HG03442 (cell line): ENCODE measurements at regions not wholly inside any gene's neighbourhood (a gene's known extent, or its start where the extent isn't known, plus 50 kb on each side); places are given as distances from the start of the nearest gene placed in this dataset.

Experiments
- ATAC-seq: cut with Tn5 transposase; IDR thresholded peaks from one replicate; pipeline ENCODE4 v1.9.1; 2021; ENCODE audit warnings: mild to moderate bottlenecking, moderate library complexity; ENCODE audit not compliant: unreplicated experiment

DNA sequence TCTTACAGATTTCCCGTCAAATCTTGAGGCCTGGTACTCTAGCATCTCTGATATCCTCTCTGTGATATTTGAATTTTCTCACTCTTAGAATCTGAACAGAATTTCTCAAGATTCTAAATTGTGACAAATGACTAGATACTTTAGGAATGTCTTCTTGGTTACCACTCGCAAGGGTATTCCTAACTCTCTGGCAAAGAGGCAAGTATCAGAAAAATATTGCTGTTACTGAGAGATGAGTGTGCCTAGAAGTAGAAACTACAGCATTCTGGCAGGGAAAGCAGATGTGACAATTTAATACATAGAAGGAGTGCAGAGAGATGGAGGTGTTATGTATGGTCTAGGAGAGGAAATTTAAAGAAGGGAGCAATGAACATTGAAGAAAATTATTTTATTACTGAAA lies 467.8 kb downstream of the LRIG3 start:
- ATAC-seq: no peak

- no peak for ATAC-seq
Observed at GRCh38 chr12:58453306-58453705, 467.0 kb downstream of the LRIG3 start.

DNA sequence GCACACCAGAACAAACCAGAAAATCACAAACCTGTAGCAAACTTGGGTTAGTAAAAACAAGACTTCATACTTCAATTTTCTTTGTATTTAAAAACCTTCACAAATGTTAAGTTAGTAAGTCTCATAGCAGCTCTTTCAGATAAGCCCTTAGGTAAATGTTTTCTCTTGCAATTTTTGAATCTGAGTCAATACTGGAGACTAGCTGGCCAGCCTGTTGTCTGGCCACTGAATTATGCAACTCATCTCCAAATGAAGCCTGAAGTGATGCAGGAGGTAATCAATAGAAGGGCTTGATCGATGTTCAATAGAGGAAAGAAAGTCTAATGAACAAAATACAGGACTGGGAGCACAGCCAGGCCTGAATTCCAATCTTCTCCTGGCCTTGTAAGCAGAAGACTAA lies 465.2 kb downstream of the LRIG3 start:
- ATAC-seq: no peak

DNA sequence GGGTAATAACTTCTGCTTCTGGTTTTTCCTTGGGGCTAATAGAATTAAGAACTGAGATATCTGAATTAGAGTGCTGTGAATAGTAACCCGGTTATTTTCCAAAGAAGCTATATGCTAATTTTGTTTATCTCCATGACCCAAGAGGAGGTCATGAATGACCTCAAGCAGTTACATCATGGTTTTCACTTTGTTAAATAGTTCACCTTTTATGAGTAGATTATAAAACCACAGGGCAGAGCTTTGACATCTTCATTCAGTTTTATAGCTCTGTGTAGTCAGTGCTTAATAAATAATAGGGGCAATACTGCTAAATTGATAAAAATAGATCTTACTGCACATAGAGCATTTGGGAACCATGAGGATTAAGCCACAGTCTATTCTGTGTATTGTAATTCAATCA lies 462.2 kb downstream of the LRIG3 start:
- no peak for ATAC-seq

DNA sequence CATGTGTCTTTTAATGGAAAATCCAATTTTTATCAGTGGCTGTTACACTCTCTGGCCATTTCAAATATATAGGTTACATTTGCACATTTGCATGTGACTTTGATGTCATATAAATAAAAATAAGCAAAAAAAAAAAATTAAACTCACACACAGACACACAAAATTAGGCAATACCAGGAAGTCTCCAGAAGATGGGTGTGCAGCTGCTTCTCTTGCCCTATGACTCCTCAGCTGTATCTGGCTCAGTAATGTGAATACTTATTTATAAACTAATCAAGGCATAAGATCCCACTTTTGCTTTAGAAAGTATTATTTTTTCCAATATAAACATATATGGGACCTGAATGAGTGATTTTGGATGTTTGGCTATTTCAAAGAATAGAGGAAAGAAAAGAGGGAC lies 461.1 kb downstream of the LRIG3 start:
- no peak for ATAC-seq

DNA sequence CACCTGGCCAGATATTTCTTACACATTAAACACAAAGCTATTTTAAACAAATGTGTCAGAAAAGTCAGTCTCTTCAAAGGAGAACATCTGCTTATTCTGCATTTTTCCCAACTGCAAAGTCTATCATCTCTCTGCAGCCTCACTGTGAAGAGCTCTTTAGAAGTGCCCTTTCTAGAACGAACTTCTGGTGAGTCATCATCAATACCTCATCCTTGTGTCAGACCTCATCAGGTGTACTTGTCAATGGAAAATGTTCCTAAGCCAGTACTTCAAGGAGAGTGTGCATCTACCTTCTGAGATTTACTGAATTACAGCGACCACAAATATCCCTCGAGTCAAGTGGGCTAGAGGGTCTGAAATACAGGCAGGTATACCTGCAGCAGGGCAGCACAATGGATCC lies 457.3 kb downstream of the LRIG3 start:
- ATAC-seq: no peak

DNA sequence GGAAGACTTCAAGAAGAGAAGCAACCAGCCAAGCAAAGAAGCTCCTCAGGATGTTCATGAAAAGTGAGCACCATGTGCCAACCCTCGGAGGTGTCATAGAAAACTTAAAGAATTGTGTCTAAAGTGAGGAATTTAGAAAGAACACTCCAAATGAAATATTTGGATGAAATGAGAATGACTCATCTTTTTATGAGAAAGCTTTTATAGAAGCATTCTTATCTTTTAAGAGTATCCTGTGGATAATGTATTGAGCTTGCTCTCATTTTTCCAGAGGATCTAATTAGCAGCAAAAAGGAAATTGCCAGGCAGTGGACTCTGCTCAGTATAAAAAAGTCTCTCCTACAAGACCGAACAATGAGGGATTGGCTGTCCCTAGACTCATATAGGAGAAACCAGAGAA lies 454.9 kb downstream of the LRIG3 start:
- ATAC-seq: no peak

- ATAC-seq: no peak
Observed at GRCh38 chr12:58470266-58471010, 449.9 kb downstream of the LRIG3 start.

GRCh38 chr12:58479401-58479800 lies 440.9 kb downstream of the LRIG3 start:
- no peak for ATAC-seq

DNA sequence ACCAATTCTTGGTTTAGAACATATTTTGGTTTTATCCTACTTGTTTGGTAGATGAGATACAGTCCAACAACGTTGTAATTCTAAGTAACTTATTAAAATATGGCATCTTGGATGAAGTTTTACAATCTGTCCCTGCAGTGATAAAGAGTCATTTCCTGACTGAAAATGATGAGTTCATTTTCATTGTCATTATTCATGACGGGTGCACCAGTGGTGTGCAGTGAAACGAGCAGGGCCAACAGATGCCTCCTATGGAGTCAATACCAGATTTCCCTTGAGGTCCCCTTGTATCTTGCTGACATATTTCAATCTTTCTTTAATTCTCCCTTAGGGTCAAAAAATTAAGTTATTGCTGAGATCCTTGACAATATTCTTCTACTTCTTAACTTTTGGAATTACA lies 438.5 kb downstream of the LRIG3 start:
- peak; percentile 54 for ATAC-seq

DNA sequence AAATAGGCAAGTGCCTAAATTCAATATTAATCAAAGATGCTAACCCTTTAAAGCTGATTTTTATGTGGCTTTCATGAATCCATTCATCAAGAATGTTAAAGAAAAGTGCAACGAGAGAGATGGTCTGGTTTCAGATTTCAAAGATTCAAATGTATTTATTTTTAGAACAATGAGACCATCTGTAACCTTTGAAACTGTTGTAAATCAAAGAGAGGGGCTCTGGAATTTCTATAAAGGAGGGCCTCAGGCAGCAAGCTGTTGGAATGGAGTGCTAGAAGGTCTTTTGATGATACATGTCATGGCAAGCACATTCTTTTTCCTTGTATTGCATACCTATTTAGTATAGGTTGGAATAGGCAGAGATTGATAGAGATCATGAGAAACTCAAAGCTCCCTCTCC lies 433.0 kb downstream of the LRIG3 start:
- no peak for ATAC-seq

DNA sequence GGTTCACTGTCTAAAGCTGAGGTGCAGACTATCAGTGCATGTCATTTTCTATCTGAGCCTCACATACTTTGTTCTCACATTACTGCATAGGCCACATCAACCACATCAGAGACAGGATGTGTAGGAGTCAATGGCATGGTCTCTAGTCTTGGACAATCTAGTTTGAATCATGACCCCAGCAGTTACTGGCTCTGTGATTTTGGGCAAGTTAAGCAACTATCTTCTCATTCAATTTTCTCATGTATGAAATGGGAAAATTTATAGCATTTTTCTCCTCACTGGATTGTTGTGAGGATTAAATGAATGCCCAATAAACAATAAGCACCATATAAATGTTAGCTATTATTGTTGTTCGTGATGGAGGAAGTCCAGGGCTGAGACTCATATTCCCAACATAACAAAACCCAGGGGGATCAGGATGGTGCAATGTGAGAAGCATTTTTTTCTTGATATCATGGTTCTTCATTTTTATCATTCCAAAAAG lies 432.6 kb downstream of the LRIG3 start:
- ATAC-seq: peak; percentile 84

- ATAC-seq: no peak
Observed at GRCh38 chr12:58489394-58489793, 430.9 kb downstream of the LRIG3 start.

DNA sequence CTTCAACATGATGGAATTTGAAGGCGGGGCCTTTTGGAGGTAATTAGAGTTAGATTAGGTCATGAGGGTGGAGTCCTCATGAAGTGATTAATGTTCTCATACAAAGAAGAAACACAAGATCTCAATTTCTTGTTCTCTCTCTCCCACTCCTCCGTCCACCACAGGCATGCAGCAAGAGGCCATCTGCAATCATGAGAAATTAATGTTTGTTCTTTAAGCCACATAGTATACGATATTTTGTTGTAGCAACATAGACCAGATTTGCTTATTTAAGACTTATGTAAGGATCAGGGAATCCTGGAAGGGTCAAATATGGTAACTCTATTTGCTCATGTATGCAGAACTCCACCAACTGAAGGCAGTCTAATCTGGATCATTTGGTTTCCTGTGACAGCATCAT lies 429.0 kb downstream of the LRIG3 start:
- no peak for ATAC-seq

GRCh38 chr12:58496411-58497190 lies 423.7 kb downstream of the LRIG3 start:
- no peak for ATAC-seq

GRCh38 chr12:58500399-58500798 lies 419.9 kb downstream of the LRIG3 start:
- no peak for ATAC-seq

GRCh38 chr12:58502226-58502625 lies 418.1 kb downstream of the LRIG3 start:
- ATAC-seq: no peak

GRCh38 chr12:58502841-58503240 lies 417.5 kb downstream of the LRIG3 start:
- no peak for ATAC-seq

DNA sequence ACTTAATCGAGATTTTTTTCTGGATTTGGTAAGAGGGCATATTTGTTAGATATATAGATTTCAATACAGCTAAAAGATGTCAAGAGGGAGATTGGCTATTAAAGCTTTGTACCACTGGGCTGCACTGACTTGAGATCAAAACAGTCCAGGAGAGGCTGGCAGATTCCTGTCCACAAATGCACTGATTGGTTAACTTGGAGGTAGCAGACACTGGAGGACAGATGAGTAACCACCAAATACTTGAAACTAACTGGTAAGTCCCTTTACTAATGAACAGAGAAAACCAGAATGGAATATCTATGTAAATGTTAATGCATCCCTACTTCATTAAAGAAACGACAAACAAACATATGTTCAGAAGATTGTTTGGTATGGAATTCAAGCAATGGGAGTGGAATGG lies 416.6 kb downstream of the LRIG3 start:
- no peak for ATAC-seq

- ATAC-seq: no peak
Observed at GRCh38 chr12:58504143-58504938, 416.0 kb downstream of the LRIG3 start.

GRCh38 chr12:58509116-58509885 lies 411.0 kb downstream of the LRIG3 start:
- ATAC-seq: no peak
